GM18520 (cell line): ENCODE measurements at regions not wholly inside any gene's neighbourhood (a gene's known extent, or its start where the extent isn't known, plus 50 kb on each side); places are given as distances from the start of the nearest gene placed in this dataset.

Experiments
- ATAC-seq: cut with Tn5 transposase; IDR thresholded peaks from one replicate; pipeline ENCODE4 v1.9.1; 2021; ENCODE audit not compliant: unreplicated experiment

- ATAC-seq = no peak
These were observed 122.6 kb upstream of the PACRGL start for GRCh38 chr4:20577702-20578101.

GRCh38 chr4:20580907-20581306 is 119.4 kb upstream of the PACRGL start:
- no peak for ATAC-seq

- no peak for ATAC-seq
These were observed 110.8 kb upstream of the PACRGL start for GRCh38 chr4:20589436-20589835.

- ATAC-seq = no peak
These were observed 109.4 kb upstream of the PACRGL start for GRCh38 chr4:20590849-20591248.

GRCh38 chr4:20591571-20591970 is 108.7 kb upstream of the PACRGL start:
- no peak for ATAC-seq

GRCh38 chr4:20592013-20592412 is 108.2 kb upstream of the PACRGL start:
- ATAC-seq = no peak

- ATAC-seq = no peak
These were observed 107.6 kb upstream of the PACRGL start for GRCh38 chr4:20592663-20593062.

- ATAC-seq = no peak
These were observed 101.6 kb upstream of the PACRGL start for GRCh38 chr4:20598626-20599025.

- no peak for ATAC-seq
These were observed 96.5 kb upstream of the PACRGL start for GRCh38 chr4:20603671-20604313.

- no peak for ATAC-seq
These were observed 87.9 kb upstream of the PACRGL start for GRCh38 chr4:20612313-20612712.

- no peak for ATAC-seq
These were observed 85.4 kb upstream of the PACRGL start for GRCh38 chr4:20614816-20615215.

- no peak for ATAC-seq
These were observed 84.6 kb upstream of the PACRGL start for GRCh38 chr4:20615486-20616260.

- ATAC-seq = no peak
These were observed 83.9 kb upstream of the PACRGL start for GRCh38 chr4:20616313-20616712.

- no peak for ATAC-seq
These were observed 83.4 kb upstream of the PACRGL start for GRCh38 chr4:20616848-20617247.

GRCh38 chr4:20617678-20618396 is 82.4 kb upstream of the PACRGL start:
- no peak for ATAC-seq

- no peak for ATAC-seq
These were observed 81.5 kb upstream of the PACRGL start for GRCh38 chr4:20618731-20619130.

- ATAC-seq = no peak
These were observed 78.8 kb upstream of the PACRGL start for GRCh38 chr4:20621476-20621875.

- ATAC-seq = no peak
These were observed 77.6 kb upstream of the PACRGL start for GRCh38 chr4:20622701-20623100.

GRCh38 chr4:20623939-20624338 is 76.3 kb upstream of the PACRGL start:
- no peak for ATAC-seq

- ATAC-seq = no peak
These were observed 75.4 kb upstream of the PACRGL start for GRCh38 chr4:20624793-20625374.

- no peak for ATAC-seq
These were observed 74.8 kb upstream of the PACRGL start for GRCh38 chr4:20625426-20625825.
